H1 (cell line): ENCODE measurements at regions not wholly inside any gene's neighbourhood (a gene's known extent, or its start where the extent isn't known, plus 50 kb on each side); places are given as distances from the start of the nearest gene placed in this dataset.

Experiments used
- TF ChIP-seq, protein P1 (sequence below): fragments of 300-600 bp; sonication (generic); IDR thresholded peaks from 2 replicates; pipeline ENCODE4 v1.7.1; 2012; ENCODE audit warnings: low read length, moderate library complexity, mild to moderate bottlenecking, inconsistent platforms; ENCODE audit not compliant: insufficient replicate concordance

DNA sequence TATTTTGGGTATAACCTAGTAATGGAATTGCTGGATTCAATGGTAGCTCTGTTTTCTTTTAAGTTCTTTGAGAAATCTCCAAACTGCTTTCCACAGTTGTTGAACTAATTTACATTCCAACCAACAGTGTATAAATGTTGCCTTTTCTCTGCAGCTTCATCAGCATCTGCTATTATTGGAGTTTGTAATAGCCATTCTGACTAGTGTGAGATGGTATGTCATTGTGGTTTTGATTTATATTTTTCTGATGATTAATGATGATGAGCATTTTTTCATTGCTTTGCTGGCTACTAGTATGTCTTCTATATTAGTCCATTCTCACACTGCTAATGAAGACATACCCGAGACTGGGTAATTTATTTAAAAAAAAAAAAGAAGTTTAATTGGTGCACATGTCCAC, 248.6 kb upstream of the MAGI2 start (continued):
- TF ChIP-seq, protein P1, sequence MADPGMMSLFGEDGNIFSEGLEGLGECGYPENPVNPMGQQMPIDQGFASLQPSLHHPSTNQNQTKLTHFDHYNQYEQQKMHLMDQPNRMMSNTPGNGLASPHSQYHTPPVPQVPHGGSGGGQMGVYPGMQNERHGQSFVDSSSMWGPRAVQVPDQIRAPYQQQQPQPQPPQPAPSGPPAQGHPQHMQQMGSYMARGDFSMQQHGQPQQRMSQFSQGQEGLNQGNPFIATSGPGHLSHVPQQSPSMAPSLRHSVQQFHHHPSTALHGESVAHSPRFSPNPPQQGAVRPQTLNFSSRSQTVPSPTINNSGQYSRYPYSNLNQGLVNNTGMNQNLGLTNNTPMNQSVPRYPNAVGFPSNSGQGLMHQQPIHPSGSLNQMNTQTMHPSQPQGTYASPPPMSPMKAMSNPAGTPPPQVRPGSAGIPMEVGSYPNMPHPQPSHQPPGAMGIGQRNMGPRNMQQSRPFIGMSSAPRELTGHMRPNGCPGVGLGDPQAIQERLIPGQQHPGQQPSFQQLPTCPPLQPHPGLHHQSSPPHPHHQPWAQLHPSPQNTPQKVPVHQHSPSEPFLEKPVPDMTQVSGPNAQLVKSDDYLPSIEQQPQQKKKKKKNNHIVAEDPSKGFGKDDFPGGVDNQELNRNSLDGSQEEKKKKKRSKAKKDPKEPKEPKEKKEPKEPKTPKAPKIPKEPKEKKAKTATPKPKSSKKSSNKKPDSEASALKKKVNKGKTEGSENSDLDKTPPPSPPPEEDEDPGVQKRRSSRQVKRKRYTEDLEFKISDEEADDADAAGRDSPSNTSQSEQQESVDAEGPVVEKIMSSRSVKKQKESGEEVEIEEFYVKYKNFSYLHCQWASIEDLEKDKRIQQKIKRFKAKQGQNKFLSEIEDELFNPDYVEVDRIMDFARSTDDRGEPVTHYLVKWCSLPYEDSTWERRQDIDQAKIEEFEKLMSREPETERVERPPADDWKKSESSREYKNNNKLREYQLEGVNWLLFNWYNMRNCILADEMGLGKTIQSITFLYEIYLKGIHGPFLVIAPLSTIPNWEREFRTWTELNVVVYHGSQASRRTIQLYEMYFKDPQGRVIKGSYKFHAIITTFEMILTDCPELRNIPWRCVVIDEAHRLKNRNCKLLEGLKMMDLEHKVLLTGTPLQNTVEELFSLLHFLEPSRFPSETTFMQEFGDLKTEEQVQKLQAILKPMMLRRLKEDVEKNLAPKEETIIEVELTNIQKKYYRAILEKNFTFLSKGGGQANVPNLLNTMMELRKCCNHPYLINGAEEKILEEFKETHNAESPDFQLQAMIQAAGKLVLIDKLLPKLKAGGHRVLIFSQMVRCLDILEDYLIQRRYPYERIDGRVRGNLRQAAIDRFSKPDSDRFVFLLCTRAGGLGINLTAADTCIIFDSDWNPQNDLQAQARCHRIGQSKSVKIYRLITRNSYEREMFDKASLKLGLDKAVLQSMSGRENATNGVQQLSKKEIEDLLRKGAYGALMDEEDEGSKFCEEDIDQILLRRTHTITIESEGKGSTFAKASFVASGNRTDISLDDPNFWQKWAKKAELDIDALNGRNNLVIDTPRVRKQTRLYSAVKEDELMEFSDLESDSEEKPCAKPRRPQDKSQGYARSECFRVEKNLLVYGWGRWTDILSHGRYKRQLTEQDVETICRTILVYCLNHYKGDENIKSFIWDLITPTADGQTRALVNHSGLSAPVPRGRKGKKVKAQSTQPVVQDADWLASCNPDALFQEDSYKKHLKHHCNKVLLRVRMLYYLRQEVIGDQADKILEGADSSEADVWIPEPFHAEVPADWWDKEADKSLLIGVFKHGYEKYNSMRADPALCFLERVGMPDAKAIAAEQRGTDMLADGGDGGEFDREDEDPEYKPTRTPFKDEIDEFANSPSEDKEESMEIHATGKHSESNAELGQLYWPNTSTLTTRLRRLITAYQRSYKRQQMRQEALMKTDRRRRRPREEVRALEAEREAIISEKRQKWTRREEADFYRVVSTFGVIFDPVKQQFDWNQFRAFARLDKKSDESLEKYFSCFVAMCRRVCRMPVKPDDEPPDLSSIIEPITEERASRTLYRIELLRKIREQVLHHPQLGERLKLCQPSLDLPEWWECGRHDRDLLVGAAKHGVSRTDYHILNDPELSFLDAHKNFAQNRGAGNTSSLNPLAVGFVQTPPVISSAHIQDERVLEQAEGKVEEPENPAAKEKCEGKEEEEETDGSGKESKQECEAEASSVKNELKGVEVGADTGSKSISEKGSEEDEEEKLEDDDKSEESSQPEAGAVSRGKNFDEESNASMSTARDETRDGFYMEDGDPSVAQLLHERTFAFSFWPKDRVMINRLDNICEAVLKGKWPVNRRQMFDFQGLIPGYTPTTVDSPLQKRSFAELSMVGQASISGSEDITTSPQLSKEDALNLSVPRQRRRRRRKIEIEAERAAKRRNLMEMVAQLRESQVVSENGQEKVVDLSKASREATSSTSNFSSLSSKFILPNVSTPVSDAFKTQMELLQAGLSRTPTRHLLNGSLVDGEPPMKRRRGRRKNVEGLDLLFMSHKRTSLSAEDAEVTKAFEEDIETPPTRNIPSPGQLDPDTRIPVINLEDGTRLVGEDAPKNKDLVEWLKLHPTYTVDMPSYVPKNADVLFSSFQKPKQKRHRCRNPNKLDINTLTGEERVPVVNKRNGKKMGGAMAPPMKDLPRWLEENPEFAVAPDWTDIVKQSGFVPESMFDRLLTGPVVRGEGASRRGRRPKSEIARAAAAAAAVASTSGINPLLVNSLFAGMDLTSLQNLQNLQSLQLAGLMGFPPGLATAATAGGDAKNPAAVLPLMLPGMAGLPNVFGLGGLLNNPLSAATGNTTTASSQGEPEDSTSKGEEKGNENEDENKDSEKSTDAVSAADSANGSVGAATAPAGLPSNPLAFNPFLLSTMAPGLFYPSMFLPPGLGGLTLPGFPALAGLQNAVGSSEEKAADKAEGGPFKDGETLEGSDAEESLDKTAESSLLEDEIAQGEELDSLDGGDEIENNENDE, result no peak
- TF ChIP-seq, all 59 proteins: peak for 0
